SU-DHL-6 (cell line): ENCODE measurements at regions not wholly inside any gene's neighbourhood (a gene's known extent, or its start where the extent isn't known, plus 50 kb on each side); places are given as distances from the start of the nearest gene placed in this dataset.

Source experiments
- CTCF ChIP-seq: fragments of 200-600 bp; sonication (generic); IDR thresholded peaks from one replicate; pipeline ENCODE4 v1.5.1; 2017; ENCODE audit warnings: antibody characterized with exemption, mild to moderate bottlenecking, low read length, moderate library complexity; ENCODE audit not compliant: insufficient read depth, poor library complexity, severe bottlenecking
- EZH2phosphoT487 ChIP-seq: fragments of 200-600 bp; sonication (generic), shearing (Covaris generic); conservative IDR thresholded peaks from 2 replicates; pipeline ENCODE4 v1.6.1; 2018; ENCODE audit warnings: mild to moderate bottlenecking, antibody characterized with exemption, low read length, moderate library complexity, mixed read lengths

GRCh38 chr21:38951095-38951730, 145.5 kb downstream of the ETS2 start:
- TF ChIP-seq CTCF (no peak), EZH2phosphoT487 (no peak)
